ENCODE measurements at regions not wholly inside any gene's neighbourhood (a gene's known extent, or its start where the extent isn't known, plus 50 kb on each side); places are given as distances from the start of the nearest gene placed in this dataset.

GRCh38 chr9:105828171-105828570 is 133.8 kb downstream of the TMEM38B start:
- no peak for DNase-seq (ENCODE audit: low read depth)

- no peak for DNase-seq (ENCODE audit: low read depth)
These were observed 134.4 kb downstream of the TMEM38B start for GRCh38 chr9:105828596-105829213.

- DNase-seq (ENCODE audit: low read depth) = no peak
These were observed 136.1 kb downstream of the TMEM38B start for GRCh38 chr9:105830461-105830860.

- DNase-seq (ENCODE audit: low read depth) = peak; percentile 65
These were observed 137.9 kb downstream of the TMEM38B start for GRCh38 chr9:105832096-105832710.

GRCh38 chr9:105833271-105833975 is 139.1 kb downstream of the TMEM38B start:
- peak; percentile 46 for DNase-seq (ENCODE audit: low read depth)

- no peak for DNase-seq (ENCODE audit: low read depth)
These were observed 140.1 kb downstream of the TMEM38B start for GRCh38 chr9:105834404-105834803.

GRCh38 chr9:105835721-105836120 is 141.4 kb downstream of the TMEM38B start:
- no peak for DNase-seq (ENCODE audit: low read depth)

- no peak for DNase-seq (ENCODE audit: low read depth)
These were observed 142.8 kb downstream of the TMEM38B start for GRCh38 chr9:105836936-105837660.

GRCh38 chr9:105841562-105841961 is 147.2 kb downstream of the TMEM38B start:
- no peak for DNase-seq (ENCODE audit: low read depth)

- peak; percentile 40 for DNase-seq (ENCODE audit: low read depth)
These were observed 147.8 kb downstream of the TMEM38B start for GRCh38 chr9:105842023-105842644.

GRCh38 chr9:105846825-105847224 is 152.5 kb downstream of the TMEM38B start:
- DNase-seq (ENCODE audit: low read depth) = no peak

- DNase-seq (ENCODE audit: low read depth) = no peak
These were observed 156.6 kb downstream of the TMEM38B start for GRCh38 chr9:105850852-105851500.

- DNase-seq (ENCODE audit: low read depth) = peak; percentile 4
These were observed 159.9 kb downstream of the TMEM38B start for GRCh38 chr9:105854026-105854782.

GRCh38 chr9:105854783-105855724 is 160.7 kb downstream of the TMEM38B start:
- no peak for DNase-seq (ENCODE audit: low read depth)

- DNase-seq (ENCODE audit: low read depth) = no peak
These were observed 161.6 kb downstream of the TMEM38B start for GRCh38 chr9:105855987-105856386.

- no peak for DNase-seq (ENCODE audit: low read depth)
These were observed 163.8 kb downstream of the TMEM38B start for GRCh38 chr9:105858006-105858690.

- DNase-seq (ENCODE audit: low read depth) = no peak
These were observed 164.5 kb downstream of the TMEM38B start for GRCh38 chr9:105858877-105859276.

- DNase-seq (ENCODE audit: low read depth) = no peak
These were observed 165.2 kb downstream of the TMEM38B start for GRCh38 chr9:105859428-105860091.

All from RPMI7951 (cell line).